ENCODE measurements at regions not wholly inside any gene's neighbourhood (a gene's known extent, or its start where the extent isn't known, plus 50 kb on each side); places are given as distances from the start of the nearest gene placed in this dataset.

DNA sequence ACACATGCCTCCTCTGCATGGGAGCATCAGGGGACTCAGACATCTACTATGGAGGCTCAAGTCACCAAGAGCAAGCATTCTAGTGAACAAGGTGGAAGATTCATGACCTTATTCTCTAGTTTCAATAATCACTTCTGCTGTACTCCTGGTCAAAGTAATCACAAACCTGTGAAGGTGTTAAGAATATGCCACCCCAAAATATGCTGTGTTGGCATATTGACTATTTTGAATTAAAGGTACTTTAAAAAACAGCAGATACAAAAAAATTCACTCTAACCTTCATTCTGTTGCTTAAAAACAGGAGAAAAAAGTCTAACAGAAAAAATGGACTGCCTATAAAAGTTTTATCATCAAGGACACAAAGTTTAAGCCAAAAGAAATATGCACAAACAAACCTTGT lies 607.8 kb upstream of the TYRP1 start:
- DNase-seq (no peak), ATAC-seq (ENCODE audit: low read depth) (no peak)
- CTCF ChIA-PET, result no interaction called here
- Mint-ChIP-seq H3K9me3 (ENCODE audit: insufficient read depth) (peaks cover 2% of the 10 kb centered on the region), H3K4me1 (no peaks in the 10 kb centered on the region), H3K4me3 (no peak overlapping the region), H3K27ac (no peak overlapping the region), H3K27me3 (no peaks in the 10 kb centered on the region)
- no peaks in the 10 kb centered on the region for H3K4me1 ChIP-seq (ENCODE audit: control insufficient read depth in 2 of 2, insufficient read depth in 2 of 2, low read length in 2 of 2)
- intact Hi-C loops (cut with micrococcal nuclease), result no loop called here
- no peaks in the 10 kb centered on the region for H3K36me3 ChIP-seq (replicated peaks in 1 of 2; ENCODE audit: control extremely low read depth in 1 of 2, control insufficient read depth in 1 of 2, extremely low read depth in 1 of 2, insufficient read depth in 2 of 2, low read length in 1 of 2)
- H3K27me3 ChIP-seq (replicated peaks in 1 of 4; ENCODE audit: control extremely low read depth in 1 of 4, control insufficient read depth in 3 of 4, insufficient read depth in 4 of 4, low read length in 3 of 4), result no peaks in the 10 kb centered on the region
- no peak overlapping the region for H3K27ac ChIP-seq (ENCODE audit: low read length in 2 of 2)
- POLR2A ChIA-PET, result no interaction called here
- no peak overlapping the region for H3K4me2 ChIP-seq (replicated peaks; ENCODE audit: low read depth, low read length, poor library complexity, severe bottlenecking)
- TF ChIP-seq, protein P1, sequence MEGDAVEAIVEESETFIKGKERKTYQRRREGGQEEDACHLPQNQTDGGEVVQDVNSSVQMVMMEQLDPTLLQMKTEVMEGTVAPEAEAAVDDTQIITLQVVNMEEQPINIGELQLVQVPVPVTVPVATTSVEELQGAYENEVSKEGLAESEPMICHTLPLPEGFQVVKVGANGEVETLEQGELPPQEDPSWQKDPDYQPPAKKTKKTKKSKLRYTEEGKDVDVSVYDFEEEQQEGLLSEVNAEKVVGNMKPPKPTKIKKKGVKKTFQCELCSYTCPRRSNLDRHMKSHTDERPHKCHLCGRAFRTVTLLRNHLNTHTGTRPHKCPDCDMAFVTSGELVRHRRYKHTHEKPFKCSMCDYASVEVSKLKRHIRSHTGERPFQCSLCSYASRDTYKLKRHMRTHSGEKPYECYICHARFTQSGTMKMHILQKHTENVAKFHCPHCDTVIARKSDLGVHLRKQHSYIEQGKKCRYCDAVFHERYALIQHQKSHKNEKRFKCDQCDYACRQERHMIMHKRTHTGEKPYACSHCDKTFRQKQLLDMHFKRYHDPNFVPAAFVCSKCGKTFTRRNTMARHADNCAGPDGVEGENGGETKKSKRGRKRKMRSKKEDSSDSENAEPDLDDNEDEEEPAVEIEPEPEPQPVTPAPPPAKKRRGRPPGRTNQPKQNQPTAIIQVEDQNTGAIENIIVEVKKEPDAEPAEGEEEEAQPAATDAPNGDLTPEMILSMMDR (IDR thresholded peaks at IDR 0.05), result no peak
- TF ChIP-seq EZH2 (IDR thresholded peaks at IDR 0.05; ENCODE audit: borderline replicate concordance, insufficient read depth, low read depth, low read length, poor library complexity, severe bottlenecking), result no peak
- no peaks in the 10 kb centered on the region for H4K20me1 ChIP-seq (ENCODE audit: control insufficient read depth, insufficient read depth, low read length, poor library complexity, severe bottlenecking)
- H3K4me3 ChIP-seq (ENCODE audit: control extremely low read depth in 1 of 5, extremely low read depth in 1 of 5, insufficient read depth in 1 of 5, low read depth in 2 of 5, low read length in 4 of 5), result no peak overlapping the region
- H3K9me3 ChIP-seq (ENCODE audit: control extremely low read depth in 1 of 3, control insufficient read depth in 2 of 3, insufficient read depth in 1 of 3, low read length in 2 of 3), result peaks cover 0 to 4% (median 0%) of the 10 kb centered on the region in 3 donors
- no peaks in the 10 kb centered on the region for H3K79me2 ChIP-seq (ENCODE audit: control insufficient read depth, insufficient read depth, low read length)
- H2AFZ ChIP-seq (ENCODE audit: insufficient read depth, low read depth, low read length, poor library complexity, severe bottlenecking), result no peak overlapping the region
- H3K9ac ChIP-seq (ENCODE audit: low read length), result no peak overlapping the region

DNA sequence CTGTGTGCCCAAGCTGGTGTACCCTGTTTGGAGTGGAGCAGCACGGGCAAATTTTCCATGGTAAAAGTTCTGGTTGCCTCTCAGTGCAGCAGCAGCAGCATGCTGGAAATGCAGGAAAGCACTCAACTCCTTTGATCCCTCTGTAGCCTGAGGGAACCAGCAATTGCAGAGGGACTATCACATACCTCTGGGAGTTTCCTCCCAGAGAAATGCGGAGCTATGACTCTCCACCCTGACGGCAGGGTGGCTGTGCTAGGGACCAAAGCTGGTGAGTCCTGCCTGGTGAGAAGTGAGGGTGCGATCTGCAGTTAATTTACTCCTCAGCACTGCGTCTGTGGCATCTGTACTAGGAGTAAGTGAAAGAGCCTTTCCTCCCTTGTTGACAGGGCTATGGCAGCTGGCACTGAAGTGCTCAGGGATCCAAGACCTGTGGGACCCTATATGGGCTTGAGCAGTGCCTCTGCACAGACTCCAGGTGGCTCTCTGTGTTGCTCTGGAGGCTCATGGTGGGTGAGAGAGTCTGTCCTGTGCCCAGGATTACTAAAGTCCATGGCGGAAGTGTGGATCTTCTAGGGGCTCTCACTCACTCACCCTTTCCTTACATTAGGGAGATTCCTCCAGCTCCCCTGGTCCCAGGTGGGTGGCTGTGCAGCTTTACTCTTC lies 601.2 kb upstream of the TYRP1 start:
- H3K27ac ChIP-seq (ENCODE audit: low read length in 2 of 2), result no peak overlapping the region
- POLR2A ChIA-PET, result no interaction called here
- H4K20me1 ChIP-seq (ENCODE audit: control insufficient read depth, insufficient read depth, low read length, poor library complexity, severe bottlenecking), result no peaks in the 10 kb centered on the region
- H3K9me3 ChIP-seq (ENCODE audit: control extremely low read depth in 1 of 3, control insufficient read depth in 2 of 3, insufficient read depth in 1 of 3, low read length in 2 of 3), result peaks cover 0 to 15% (median 0%) of the 10 kb centered on the region in 3 donors
- H3K4me2 ChIP-seq (replicated peaks; ENCODE audit: low read depth, low read length, poor library complexity, severe bottlenecking), result no peak overlapping the region
- no peaks in the 10 kb centered on the region for H3K4me1 ChIP-seq (ENCODE audit: control insufficient read depth in 2 of 2, insufficient read depth in 2 of 2, low read length in 2 of 2)
- no peak for TF ChIP-seq EZH2 (IDR thresholded peaks at IDR 0.05; ENCODE audit: borderline replicate concordance, insufficient read depth, low read depth, low read length, poor library complexity, severe bottlenecking)
- TF ChIP-seq, protein P1 (IDR thresholded peaks at IDR 0.05), result no peak
- no peaks in the 10 kb centered on the region for H3K4me1 Mint-ChIP-seq
- H3K27me3 ChIP-seq (replicated peaks in 1 of 4; ENCODE audit: control extremely low read depth in 1 of 4, control insufficient read depth in 3 of 4, insufficient read depth in 4 of 4, low read length in 3 of 4), result no peaks in the 10 kb centered on the region
- H2AFZ ChIP-seq (ENCODE audit: insufficient read depth, low read depth, low read length, poor library complexity, severe bottlenecking), result no peak overlapping the region
- CTCF ChIA-PET, result no interaction called here
- H3K4me3 Mint-ChIP-seq, result no peak overlapping the region
- H3K4me3 ChIP-seq (ENCODE audit: control extremely low read depth in 1 of 5, extremely low read depth in 1 of 5, insufficient read depth in 1 of 5, low read depth in 2 of 5, low read length in 4 of 5), result no peak overlapping the region
- H3K9ac ChIP-seq (ENCODE audit: low read length), result no peak overlapping the region
- no peaks in the 10 kb centered on the region for H3K36me3 ChIP-seq (replicated peaks in 1 of 2; ENCODE audit: control extremely low read depth in 1 of 2, control insufficient read depth in 1 of 2, extremely low read depth in 1 of 2, insufficient read depth in 2 of 2, low read length in 1 of 2)
- no peaks in the 10 kb centered on the region for H3K79me2 ChIP-seq (ENCODE audit: control insufficient read depth, insufficient read depth, low read length)
- H3K27ac Mint-ChIP-seq, result no peak overlapping the region
- H3K9me3 Mint-ChIP-seq (ENCODE audit: insufficient read depth), result no peaks in the 10 kb centered on the region
- no peak for ATAC-seq (ENCODE audit: low read depth)
- no peak for DNase-seq
- no peaks in the 10 kb centered on the region for H3K27me3 Mint-ChIP-seq
- 68% methylated on average over 4 of the region's 6 CpGs for WGBS (ENCODE audit: insufficient coverage)
- intact Hi-C loops (cut with micrococcal nuclease), result no loop called here

Measured in B cell (primary cell).